Nephron (organoid): ENCODE measurements at regions not wholly inside any gene's neighbourhood (a gene's known extent, or its start where the extent isn't known, plus 50 kb on each side); places are given as distances from the start of the nearest gene placed in this dataset.

Experiments used
- H3K27ac Mint-ChIP-seq, 3 experiments: 2 replicates each; pipeline ENCODE4 v1.8.0; 2020; ENCODE audit warnings: mixed read lengths in 3 of 3, mild to moderate bottlenecking in 2 of 3, moderate library complexity in 1 of 3
- H3K27me3 Mint-ChIP-seq: 2 replicates; pipeline ENCODE4 v1.8.0; 2021; ENCODE audit warnings: low read depth, mild to moderate bottlenecking, moderate library complexity, mixed read lengths
- H3K36me3 Mint-ChIP-seq: 2 replicates; pipeline ENCODE4 v1.8.0; 2020; ENCODE audit warnings: low read depth, mixed read lengths
- H3K4me1 Mint-ChIP-seq: 2 replicates; pipeline ENCODE4 v1.8.0; 2020; ENCODE audit warnings: mixed read lengths
- H3K4me3 Mint-ChIP-seq, 3 experiments: 2 replicates each; pipeline ENCODE4 v1.8.0; 2020; ENCODE audit warnings: mild to moderate bottlenecking in 3 of 3, mixed read lengths in 3 of 3, moderate library complexity in 2 of 3
- H3K9me3 Mint-ChIP-seq: 2 replicates; pipeline ENCODE4 v1.8.0; 2020; ENCODE audit warnings: mixed read lengths
- TF ChIP-seq, protein P1 (sequence below), 3 experiments: fragments of 200-600 bp; sonication (generic); IDR thresholded peaks; one replicate each; pipeline ENCODE4 v1.5.0; 2021; ENCODE audit warnings: antibody characterized with exemption in 3 of 3; ENCODE audit not compliant: unreplicated experiment in 3 of 3

DNA sequence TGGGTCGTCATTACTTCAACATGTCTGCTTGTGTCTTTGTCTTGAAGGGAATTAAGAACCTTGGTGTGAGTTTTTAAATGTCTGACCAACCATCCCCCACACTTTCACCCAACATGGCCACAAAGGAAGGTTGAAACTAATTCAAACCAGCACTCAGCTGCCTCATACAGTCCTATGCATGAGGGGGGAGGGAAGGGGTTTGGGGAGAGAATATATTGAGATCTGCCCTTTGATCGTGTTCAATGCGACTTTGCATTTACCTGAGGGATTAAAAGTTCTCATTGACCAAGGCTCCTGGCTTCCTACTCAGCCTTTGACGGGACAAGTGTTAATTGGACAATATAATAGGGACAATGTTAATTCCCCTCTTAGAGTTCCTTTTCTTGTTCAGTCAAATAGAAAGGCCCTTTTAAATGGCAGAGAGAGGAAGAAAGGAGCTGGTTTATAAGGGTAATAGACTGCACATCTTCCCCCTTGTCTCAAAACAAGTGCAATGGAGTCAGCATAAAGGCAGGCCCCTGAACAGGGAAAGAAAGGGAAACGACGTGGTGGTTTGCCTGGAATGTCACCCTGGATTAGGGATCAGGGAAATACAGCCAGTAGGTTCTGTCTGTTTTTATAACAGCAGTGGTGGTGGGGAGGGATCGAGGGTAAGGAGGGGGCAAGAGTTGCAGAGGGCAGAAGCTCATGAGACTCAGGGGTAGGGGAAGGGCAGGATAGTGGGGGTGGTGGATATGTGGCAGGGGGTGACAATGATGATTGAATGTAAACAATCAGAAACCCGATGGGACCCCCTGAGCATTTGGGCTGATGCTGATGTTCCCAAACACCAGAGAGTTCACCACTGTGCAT is 198.7 kb downstream of the MYCN start:
- H3K27me3 Mint-ChIP-seq: no peaks in the 10 kb centered on the region
- H3K9me3 Mint-ChIP-seq: peaks cover 3% of the 10 kb centered on the region
- no peaks in the 10 kb centered on the region for H3K4me1 Mint-ChIP-seq
- TF ChIP-seq, protein P1, sequence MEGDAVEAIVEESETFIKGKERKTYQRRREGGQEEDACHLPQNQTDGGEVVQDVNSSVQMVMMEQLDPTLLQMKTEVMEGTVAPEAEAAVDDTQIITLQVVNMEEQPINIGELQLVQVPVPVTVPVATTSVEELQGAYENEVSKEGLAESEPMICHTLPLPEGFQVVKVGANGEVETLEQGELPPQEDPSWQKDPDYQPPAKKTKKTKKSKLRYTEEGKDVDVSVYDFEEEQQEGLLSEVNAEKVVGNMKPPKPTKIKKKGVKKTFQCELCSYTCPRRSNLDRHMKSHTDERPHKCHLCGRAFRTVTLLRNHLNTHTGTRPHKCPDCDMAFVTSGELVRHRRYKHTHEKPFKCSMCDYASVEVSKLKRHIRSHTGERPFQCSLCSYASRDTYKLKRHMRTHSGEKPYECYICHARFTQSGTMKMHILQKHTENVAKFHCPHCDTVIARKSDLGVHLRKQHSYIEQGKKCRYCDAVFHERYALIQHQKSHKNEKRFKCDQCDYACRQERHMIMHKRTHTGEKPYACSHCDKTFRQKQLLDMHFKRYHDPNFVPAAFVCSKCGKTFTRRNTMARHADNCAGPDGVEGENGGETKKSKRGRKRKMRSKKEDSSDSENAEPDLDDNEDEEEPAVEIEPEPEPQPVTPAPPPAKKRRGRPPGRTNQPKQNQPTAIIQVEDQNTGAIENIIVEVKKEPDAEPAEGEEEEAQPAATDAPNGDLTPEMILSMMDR (IDR thresholded peaks at IDR 0.05; ENCODE audit: unreplicated experiment in 3 of 3): no peak
- H3K36me3 Mint-ChIP-seq: no peaks in the 10 kb centered on the region
- no peak overlapping the region for H3K4me3 Mint-ChIP-seq
- H3K27ac Mint-ChIP-seq: no peak overlapping the region

GRCh38 chr2:16137080-16137755 is 196.9 kb downstream of the MYCN start:
- TF ChIP-seq, protein P1 (IDR thresholded peaks at IDR 0.05; ENCODE audit: unreplicated experiment in 3 of 3): no peak
- Mint-ChIP-seq H3K27ac (no peak overlapping the region), H3K36me3 (no peaks in the 10 kb centered on the region), H3K4me3 (no peak overlapping the region), H3K27me3 (no peaks in the 10 kb centered on the region), H3K9me3 (no peaks in the 10 kb centered on the region), H3K4me1 (no peaks in the 10 kb centered on the region)

- Mint-ChIP-seq H3K4me1 (no peaks in the 10 kb centered on the region), H3K9me3 (no peaks in the 10 kb centered on the region), H3K27ac (no peak overlapping the region), H3K36me3 (no peaks in the 10 kb centered on the region), H3K4me3 (no peak overlapping the region), H3K27me3 (no peaks in the 10 kb centered on the region)
- TF ChIP-seq, protein P1 (IDR thresholded peaks at IDR 0.05; ENCODE audit: unreplicated experiment in 3 of 3): no peak
These were observed 196.2 kb downstream of the MYCN start for GRCh38 chr2:16136461-16137035.

DNA sequence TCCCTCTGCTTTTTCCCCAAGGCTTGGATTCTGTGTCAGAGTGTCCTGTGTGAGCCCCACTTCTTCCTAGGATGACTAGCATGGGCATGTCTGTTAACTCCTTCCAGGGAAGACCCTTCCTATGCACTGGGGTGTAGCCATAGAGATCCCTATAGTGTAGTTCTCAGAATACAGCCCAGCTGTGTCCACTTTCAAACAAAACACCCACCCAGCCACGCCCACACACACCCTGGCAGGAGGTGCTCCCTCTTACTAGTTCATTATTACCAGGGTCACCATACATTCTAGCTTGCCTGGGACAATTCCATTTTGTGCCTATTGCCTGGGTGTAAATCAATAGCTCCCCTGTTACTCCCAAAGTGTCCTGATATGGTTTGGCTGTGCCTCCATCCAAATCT is 195.6 kb downstream of the MYCN start:
- H3K27me3 Mint-ChIP-seq: no peaks in the 10 kb centered on the region
- TF ChIP-seq, protein P1 (IDR thresholded peaks at IDR 0.05; ENCODE audit: unreplicated experiment in 3 of 3): no peak
- no peaks in the 10 kb centered on the region for H3K36me3 Mint-ChIP-seq
- no peak overlapping the region for H3K27ac Mint-ChIP-seq
- no peak overlapping the region for H3K4me3 Mint-ChIP-seq
- no peaks in the 10 kb centered on the region for H3K4me1 Mint-ChIP-seq
- H3K9me3 Mint-ChIP-seq: no peaks in the 10 kb centered on the region

GRCh38 chr2:16135196-16135912 is 195.0 kb downstream of the MYCN start:
- TF ChIP-seq, protein P1 (IDR thresholded peaks at IDR 0.05; ENCODE audit: unreplicated experiment in 3 of 3): no peak
- Mint-ChIP-seq H3K27me3 (no peaks in the 10 kb centered on the region), H3K36me3 (no peaks in the 10 kb centered on the region), H3K4me3 (no peak overlapping the region), H3K27ac (no peak overlapping the region), H3K4me1 (no peaks in the 10 kb centered on the region), H3K9me3 (no peaks in the 10 kb centered on the region)
